ENCODE measurements at regions not wholly inside any gene's neighbourhood (a gene's known extent, or its start where the extent isn't known, plus 50 kb on each side); places are given as distances from the start of the nearest gene placed in this dataset.
A peak's percentile ranks its signal among the peaks of the same experiment; 100 is the strongest.
"Not testable (repeated sequence)": the region's sequence is repeated elsewhere in the genome, so short reads cannot be mapped to it uniquely, and the experiment has no call there.

- peak overlapping the region in 2 of 3 donors; percentile 44 to 96 for H3K27ac Mint-ChIP-seq
- not testable (repeated sequence) for H3K36me3 Mint-ChIP-seq, H3K27me3 Mint-ChIP-seq, H3K9me3 Mint-ChIP-seq
- H3K4me1 Mint-ChIP-seq = peaks cover 17 to 56% (median 46%) of the 10 kb centered on the region in 3 donors
- H3K4me3 Mint-ChIP-seq = peak overlapping the region in 1 of 4 donors; percentile 87
Measured at GRCh38 chr10:11403646-11404045, 207.8 kb downstream of the USP6NL start.

GRCh38 chr10:11403116-11403515 is 208.3 kb downstream of the USP6NL start:
- peak overlapping the region in 2 of 3 donors; percentile 44 to 96 for H3K27ac Mint-ChIP-seq
- H3K36me3 Mint-ChIP-seq = peaks cover 9% of the 10 kb centered on the region
- H3K27me3 Mint-ChIP-seq = no peaks in the 10 kb centered on the region
- peaks cover 20 to 52% (median 43%) of the 10 kb centered on the region in 3 donors for H3K4me1 Mint-ChIP-seq
- peak overlapping the region in 3 of 4 donors; percentile 54 to 87 (median 86) for H3K4me3 Mint-ChIP-seq
- peaks cover 2 to 7% (median 2%) of the 10 kb centered on the region in 3 donors for H3K9me3 Mint-ChIP-seq

GRCh38 chr10:11402392-11402791 is 209.1 kb downstream of the USP6NL start:
- no peaks in the 10 kb centered on the region for H3K27me3 Mint-ChIP-seq
- H3K27ac Mint-ChIP-seq = peak overlapping the region in 2 of 3 donors; percentile 60 to 63
- peaks cover 2 to 5% (median 2%) of the 10 kb centered on the region in 3 donors for H3K9me3 Mint-ChIP-seq
- H3K4me3 Mint-ChIP-seq = peak overlapping the region in 1 of 4 donors; percentile 38
- peaks cover 16 to 46% (median 37%) of the 10 kb centered on the region in 3 donors for H3K4me1 Mint-ChIP-seq
- H3K36me3 Mint-ChIP-seq = peaks cover 4% of the 10 kb centered on the region

GRCh38 chr10:11401264-11402235 is 209.9 kb downstream of the USP6NL start:
- Mint-ChIP-seq H3K4me1 (peaks cover 13 to 39% (median 29%) of the 10 kb centered on the region in 3 donors), H3K27me3 (no peaks in the 10 kb centered on the region), H3K27ac (peak overlapping the region in 2 of 3 donors; percentile 60 to 63), H3K36me3 (peaks cover under 1% of the 10 kb centered on the region), H3K4me3 (peak overlapping the region in 2 of 4 donors; percentile 58 to 61), H3K9me3 (peaks cover 0 to 2% (median 2%) of the 10 kb centered on the region in 3 donors)

DNA sequence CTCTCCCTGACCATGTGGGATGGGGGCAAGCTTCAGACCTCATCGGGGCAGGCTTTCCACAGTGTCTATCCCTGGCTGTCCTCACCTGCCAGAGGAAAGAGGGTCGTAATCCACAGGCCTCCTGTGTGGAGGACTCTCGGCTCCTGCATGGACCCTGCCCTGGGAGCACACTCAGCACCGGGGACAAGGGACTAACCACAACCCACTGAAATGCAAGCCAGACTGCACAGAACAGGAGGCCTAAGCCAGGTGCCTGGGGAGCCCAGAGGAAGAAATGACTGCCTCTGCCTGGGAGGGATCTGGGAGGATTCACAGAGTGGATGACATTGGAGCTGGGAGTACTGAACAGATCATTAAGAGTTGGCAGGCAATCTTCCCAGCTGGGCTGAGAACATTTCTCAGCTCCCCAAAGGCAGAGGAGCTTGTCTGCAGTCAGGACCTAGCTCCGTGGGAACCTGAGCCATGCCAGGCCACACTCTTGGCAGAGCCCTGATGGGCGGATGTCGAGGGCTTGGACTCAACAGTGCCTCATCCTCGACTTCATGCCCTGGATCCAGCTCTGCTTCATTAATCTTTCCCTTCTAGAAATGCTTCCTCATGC is 213.4 kb downstream of the USP6NL start:
- no peaks in the 10 kb centered on the region for H3K36me3 Mint-ChIP-seq
- no peaks in the 10 kb centered on the region for H3K27me3 Mint-ChIP-seq
- peaks cover 7 to 22% (median 18%) of the 10 kb centered on the region in 3 donors for H3K4me1 Mint-ChIP-seq
- H3K4me3 Mint-ChIP-seq = no peak overlapping the region
- peaks cover 0 to 2% (median 2%) of the 10 kb centered on the region in 3 donors for H3K9me3 Mint-ChIP-seq
- H3K27ac Mint-ChIP-seq = no peak overlapping the region

DNA sequence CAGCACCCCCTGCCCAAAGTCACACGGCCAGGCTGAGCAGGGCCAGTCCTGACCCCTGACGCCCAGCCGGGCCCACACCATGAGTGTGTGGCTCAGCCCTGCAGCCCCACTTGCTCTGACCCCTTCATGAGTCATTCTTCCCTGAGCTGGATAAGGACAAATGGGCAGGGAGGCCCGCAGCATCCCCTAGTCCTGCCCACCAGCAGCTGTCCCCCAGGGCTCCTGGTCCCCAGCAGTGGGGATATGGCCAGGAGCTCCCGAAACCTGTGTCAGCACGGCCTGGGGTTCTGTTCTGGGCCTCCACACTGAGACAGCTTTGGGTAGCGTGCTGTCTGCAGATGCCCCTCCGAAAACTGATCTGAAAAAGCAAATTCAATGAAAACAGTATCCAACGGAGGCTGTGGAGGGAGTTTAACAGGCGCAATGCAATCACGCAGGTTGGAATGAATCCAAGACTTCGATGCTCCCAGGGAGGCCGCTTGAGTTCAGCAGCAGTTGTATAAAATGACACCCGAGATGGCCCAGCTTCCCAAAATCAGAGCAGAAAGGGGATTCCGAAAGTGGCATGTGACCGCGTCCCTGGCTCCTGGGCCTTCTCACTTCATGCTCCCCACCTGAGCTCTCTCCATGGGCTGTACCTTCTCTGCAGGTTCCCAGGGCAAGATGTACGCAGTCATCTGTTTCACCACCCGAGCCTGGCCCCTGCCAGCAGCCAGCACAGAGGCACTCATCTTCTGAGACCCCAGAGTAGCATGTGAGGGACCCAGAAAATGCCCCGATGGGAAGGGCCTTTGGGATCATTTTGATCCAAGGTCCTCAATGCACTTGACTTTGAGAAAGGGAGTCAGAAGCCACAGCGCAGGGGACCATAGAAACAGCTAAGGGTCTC is 214.1 kb downstream of the USP6NL start:
- Mint-ChIP-seq H3K27ac (peak overlapping the region in 1 of 3 donors; percentile 14), H3K27me3 (no peaks in the 10 kb centered on the region), H3K4me1 (peaks cover 4 to 19% (median 16%) of the 10 kb centered on the region in 3 donors), H3K9me3 (peaks cover 0 to 2% (median 0%) of the 10 kb centered on the region in 3 donors), H3K4me3 (no peak overlapping the region), H3K36me3 (no peaks in the 10 kb centered on the region)

DNA sequence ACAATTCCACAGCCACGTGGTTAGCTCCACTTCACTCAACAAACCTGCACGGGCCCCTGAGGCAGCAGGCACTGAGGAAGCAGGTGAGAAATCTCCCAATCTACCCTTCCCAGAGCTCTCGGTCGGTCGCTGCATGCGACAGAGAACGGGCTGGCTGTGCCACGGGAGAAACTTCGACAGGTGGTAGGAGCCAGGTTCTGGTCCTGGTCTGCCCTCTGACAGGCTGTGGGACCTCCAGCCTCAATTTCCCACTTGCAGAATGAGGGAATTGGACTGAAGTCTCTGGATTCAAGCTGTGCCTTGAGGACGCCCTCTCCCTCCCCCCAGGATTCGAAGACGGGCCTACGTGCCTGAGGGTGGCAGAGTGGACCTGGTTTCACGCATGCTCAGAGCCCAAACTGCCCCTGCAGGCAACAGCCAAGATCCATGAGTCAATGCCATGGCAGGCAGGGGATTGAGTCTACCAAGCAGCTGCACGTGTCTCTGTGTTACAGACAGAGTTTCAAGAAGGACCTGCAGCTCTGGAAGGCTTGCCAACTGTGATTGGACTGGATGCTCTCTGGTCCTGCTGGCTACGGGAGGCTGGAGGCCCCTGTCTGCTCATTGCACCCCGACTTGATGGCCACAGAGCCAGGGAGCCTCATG is 215.0 kb downstream of the USP6NL start:
- H3K4me3 Mint-ChIP-seq = no peak overlapping the region
- H3K9me3 Mint-ChIP-seq = peaks cover 0 to 2% (median 0%) of the 10 kb centered on the region in 3 donors
- no peaks in the 10 kb centered on the region for H3K36me3 Mint-ChIP-seq
- peaks cover 4 to 16% (median 9%) of the 10 kb centered on the region in 3 donors for H3K4me1 Mint-ChIP-seq
- H3K27ac Mint-ChIP-seq = no peak overlapping the region
- no peaks in the 10 kb centered on the region for H3K27me3 Mint-ChIP-seq

GRCh38 chr10:11395581-11396310 is 215.7 kb downstream of the USP6NL start:
- H3K27me3 Mint-ChIP-seq = no peaks in the 10 kb centered on the region
- peaks cover 0 to 2% (median 0%) of the 10 kb centered on the region in 3 donors for H3K9me3 Mint-ChIP-seq
- H3K4me3 Mint-ChIP-seq = no peak overlapping the region
- H3K36me3 Mint-ChIP-seq = no peaks in the 10 kb centered on the region
- peaks cover 3 to 10% (median 4%) of the 10 kb centered on the region in 3 donors for H3K4me1 Mint-ChIP-seq
- H3K27ac Mint-ChIP-seq = peak overlapping the region in 1 of 3 donors; percentile 74

DNA sequence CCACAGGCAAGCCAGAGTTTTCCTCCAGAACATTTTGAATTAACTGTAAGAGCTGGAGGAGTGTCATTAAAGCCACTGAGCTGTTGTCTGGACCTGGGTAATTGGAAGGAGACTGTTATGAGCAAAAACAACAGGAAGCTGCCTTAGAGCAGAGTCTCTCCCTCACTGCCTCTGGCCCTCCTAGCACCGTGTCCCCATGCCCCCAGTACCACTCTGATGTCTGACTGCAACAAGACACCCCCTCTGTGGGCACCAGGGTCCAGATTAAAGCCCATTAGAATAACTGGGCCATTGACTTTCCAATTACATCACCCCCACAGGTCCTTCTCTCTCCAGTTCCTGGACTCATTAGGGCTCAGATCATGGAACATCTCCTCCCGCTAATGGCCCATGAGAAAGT is 216.3 kb downstream of the USP6NL start:
- Mint-ChIP-seq H3K36me3 (no peaks in the 10 kb centered on the region), H3K4me3 (no peak overlapping the region), H3K4me1 (peaks cover 0 to 10% (median 4%) of the 10 kb centered on the region in 3 donors), H3K9me3 (peaks cover 0 to 2% (median 0%) of the 10 kb centered on the region in 3 donors), H3K27me3 (peaks cover 3% of the 10 kb centered on the region), H3K27ac (peak overlapping the region in 1 of 3 donors; percentile 74)

DNA sequence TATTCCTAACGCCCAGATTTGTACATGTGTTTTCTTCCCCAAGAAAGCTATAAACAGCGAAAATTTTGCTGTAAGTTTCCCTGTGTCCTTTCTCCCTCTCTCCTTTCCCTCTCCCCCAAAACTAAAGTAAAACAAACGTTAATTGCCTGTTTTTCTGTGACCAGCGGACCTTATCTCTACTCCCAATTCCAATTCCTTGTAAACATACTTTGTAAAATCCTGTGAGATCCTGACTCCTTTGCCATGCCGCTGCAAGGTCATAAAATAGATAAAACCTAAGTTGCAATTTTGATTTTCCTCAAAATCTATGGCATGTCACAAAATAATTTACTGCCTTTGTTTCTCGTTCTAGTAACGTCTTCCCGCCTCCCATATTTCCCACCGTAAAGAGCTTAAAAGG is 217.6 kb downstream of the USP6NL start:
- Mint-ChIP-seq H3K27me3 (peaks cover 6% of the 10 kb centered on the region), H3K4me1 (peaks cover 0 to 10% (median 4%) of the 10 kb centered on the region in 3 donors), H3K27ac (no peak overlapping the region), H3K4me3 (no peak overlapping the region), H3K9me3 (no peaks in the 10 kb centered on the region), H3K36me3 (no peaks in the 10 kb centered on the region)

DNA sequence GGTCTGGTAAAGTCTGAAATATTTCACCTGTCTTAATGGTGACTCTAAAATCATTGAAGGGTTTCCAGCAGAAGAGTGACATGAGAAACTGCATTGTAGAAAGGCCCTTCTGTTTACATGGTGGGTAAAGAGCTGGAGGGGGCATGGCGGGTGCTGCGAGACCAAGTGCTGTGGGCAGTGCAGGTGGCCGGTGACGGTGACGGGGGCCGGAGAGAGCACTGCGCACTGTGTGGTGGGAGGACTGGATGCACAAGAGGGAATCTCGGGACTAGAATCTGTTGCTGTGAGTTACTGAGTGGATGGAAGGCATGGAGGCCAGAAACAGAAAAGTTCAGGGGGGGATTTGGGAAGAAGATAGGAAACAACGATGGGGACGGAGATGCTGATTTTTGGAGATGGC is 218.7 kb downstream of the USP6NL start:
- Mint-ChIP-seq H3K9me3 (no peaks in the 10 kb centered on the region), H3K27me3 (peaks cover 6% of the 10 kb centered on the region), H3K36me3 (no peaks in the 10 kb centered on the region), H3K27ac (no peak overlapping the region), H3K4me1 (peaks cover 0 to 10% (median 0%) of the 10 kb centered on the region in 3 donors), H3K4me3 (no peak overlapping the region)

DNA sequence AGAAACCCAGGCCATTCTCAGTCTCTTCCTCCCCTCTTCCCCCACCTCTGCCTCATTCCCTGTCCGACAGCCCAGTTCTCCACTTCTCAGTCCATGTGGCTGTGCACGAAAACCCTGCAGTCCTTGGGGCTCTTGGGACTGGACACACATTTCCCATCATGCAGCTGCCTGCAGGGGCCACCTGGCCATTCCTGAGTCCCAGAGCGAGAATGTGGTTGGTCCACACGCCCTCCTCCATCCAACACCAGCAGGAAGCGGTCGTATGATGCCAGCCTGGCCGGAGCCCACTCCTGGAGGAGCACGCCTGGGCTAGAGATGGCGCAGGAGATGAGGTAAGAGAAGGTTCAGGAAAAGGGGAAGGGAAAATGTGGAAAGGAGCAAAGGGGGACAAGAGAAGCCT is 222.5 kb downstream of the USP6NL start:
- Mint-ChIP-seq H3K9me3 (no peaks in the 10 kb centered on the region), H3K36me3 (no peaks in the 10 kb centered on the region), H3K4me3 (no peak overlapping the region), H3K27me3 (peaks cover 7% of the 10 kb centered on the region), H3K4me1 (peaks cover 0 to 13% (median 6%) of the 10 kb centered on the region in 3 donors), H3K27ac (no peak overlapping the region)

- peaks cover 0 to 7% (median 6%) of the 10 kb centered on the region in 3 donors for H3K4me1 Mint-ChIP-seq
- H3K4me3 Mint-ChIP-seq = no peak overlapping the region
- H3K36me3 Mint-ChIP-seq = no peaks in the 10 kb centered on the region
- H3K9me3 Mint-ChIP-seq = no peaks in the 10 kb centered on the region
- H3K27me3 Mint-ChIP-seq = peaks cover 7% of the 10 kb centered on the region
- peak overlapping the region in 1 of 3 donors; percentile 2 for H3K27ac Mint-ChIP-seq
Measured at GRCh38 chr10:11387551-11388222, 223.8 kb downstream of the USP6NL start.

Measured in IgD-negative memory B cell (primary cell).